ENCODE measurements at regions not wholly inside any gene's neighbourhood (a gene's known extent, or its start where the extent isn't known, plus 50 kb on each side); places are given as distances from the start of the nearest gene placed in this dataset.

DNA sequence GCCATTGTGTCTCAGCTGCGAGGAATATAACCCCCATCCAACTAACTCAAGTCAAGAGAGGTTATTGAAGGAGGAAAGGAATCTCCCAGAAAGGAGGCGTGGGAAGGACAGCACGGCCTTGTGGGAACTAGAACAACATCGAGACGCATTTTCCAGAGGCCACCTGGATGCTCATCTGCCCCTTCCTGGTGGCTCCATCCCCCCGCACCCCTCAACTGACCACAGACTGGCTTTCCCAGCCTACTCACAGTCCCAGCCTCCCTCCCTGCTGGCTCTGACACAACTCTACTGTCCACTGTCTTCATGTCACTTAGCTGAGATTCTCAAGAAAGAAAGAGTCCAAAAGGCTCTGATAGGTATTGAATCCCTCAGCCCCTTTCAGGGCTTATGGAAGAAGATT, 66.0 kb upstream of the CLMN start:
- H3K27me3 ChIP-seq, result peaks cover 7% of the 10 kb centered on the region
- TF ChIP-seq, protein P1, sequence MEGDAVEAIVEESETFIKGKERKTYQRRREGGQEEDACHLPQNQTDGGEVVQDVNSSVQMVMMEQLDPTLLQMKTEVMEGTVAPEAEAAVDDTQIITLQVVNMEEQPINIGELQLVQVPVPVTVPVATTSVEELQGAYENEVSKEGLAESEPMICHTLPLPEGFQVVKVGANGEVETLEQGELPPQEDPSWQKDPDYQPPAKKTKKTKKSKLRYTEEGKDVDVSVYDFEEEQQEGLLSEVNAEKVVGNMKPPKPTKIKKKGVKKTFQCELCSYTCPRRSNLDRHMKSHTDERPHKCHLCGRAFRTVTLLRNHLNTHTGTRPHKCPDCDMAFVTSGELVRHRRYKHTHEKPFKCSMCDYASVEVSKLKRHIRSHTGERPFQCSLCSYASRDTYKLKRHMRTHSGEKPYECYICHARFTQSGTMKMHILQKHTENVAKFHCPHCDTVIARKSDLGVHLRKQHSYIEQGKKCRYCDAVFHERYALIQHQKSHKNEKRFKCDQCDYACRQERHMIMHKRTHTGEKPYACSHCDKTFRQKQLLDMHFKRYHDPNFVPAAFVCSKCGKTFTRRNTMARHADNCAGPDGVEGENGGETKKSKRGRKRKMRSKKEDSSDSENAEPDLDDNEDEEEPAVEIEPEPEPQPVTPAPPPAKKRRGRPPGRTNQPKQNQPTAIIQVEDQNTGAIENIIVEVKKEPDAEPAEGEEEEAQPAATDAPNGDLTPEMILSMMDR (IDR thresholded peaks at IDR 0.05; ENCODE audit: low read depth, low read length), result no peak
- DNase-seq (ENCODE audit: low read depth in 1 of 2, low spot score in 1 of 2), result no peak

DNA sequence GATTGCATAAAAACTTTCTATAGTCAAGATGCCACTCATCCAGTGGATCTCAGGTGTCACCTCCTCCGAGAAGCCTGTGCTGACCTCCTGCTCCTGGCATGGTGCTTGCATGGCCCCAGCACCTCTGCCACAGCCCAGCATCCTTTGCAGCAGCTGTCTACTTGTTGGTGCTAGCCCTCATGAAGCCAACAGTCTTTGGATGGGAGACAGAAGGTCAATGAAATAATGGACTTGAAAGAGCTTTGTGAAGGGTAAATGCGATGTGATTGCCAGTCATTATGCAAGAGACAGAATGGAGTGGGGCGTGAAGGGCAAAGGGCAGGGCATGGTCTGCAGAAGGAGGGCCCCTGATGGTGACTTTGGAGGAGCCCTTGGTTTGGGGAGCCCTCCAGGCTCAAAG, 63.0 kb upstream of the CLMN start:
- Histone ChIP-seq H3K9me3 (ENCODE audit: low read depth) (no peaks in the 10 kb centered on the region), H3K4me1 (ENCODE audit: low read depth) (no peaks in the 10 kb centered on the region), H3K27me3 (peaks cover 7% of the 10 kb centered on the region), H3K27ac (no peak overlapping the region), H3K36me3 (no peaks in the 10 kb centered on the region), H3K4me3 (no peak overlapping the region)
- no peak for DNase-seq (ENCODE audit: low read depth in 1 of 2, low spot score in 1 of 2)
- TF ChIP-seq, protein P1 (IDR thresholded peaks at IDR 0.05; ENCODE audit: low read depth, low read length), result no peak

More for the DNA sequence above, 66.0 kb upstream of the CLMN start:
- Histone ChIP-seq H3K27ac (no peak overlapping the region), H3K4me3 (no peak overlapping the region), H3K4me1 (ENCODE audit: low read depth) (no peaks in the 10 kb centered on the region), H3K9me3 (ENCODE audit: low read depth) (no peaks in the 10 kb centered on the region), H3K36me3 (no peaks in the 10 kb centered on the region)

DNA sequence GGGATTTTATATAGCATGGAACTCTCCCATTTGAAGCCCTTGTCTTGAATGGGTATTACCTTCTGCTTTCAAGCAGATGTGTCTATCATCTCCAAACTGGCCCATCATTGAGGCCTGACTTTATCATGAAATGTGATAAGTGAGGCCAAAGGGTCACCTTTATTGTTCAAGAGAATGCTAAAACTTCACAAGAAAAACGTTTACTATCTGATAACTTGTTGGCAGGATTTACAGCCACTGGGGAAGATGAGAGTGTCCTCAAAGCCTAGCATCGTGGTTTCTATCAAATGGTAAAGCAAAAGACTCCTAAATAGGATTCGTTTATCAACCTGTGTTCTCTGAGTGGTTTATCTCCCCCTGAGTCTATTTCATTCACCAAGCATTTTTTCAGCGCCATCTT, 62.0 kb upstream of the CLMN start:
- Histone ChIP-seq H3K27me3 (peaks cover 7% of the 10 kb centered on the region), H3K4me1 (ENCODE audit: low read depth) (no peaks in the 10 kb centered on the region), H3K36me3 (no peaks in the 10 kb centered on the region), H3K9me3 (ENCODE audit: low read depth) (no peaks in the 10 kb centered on the region), H3K4me3 (no peak overlapping the region), H3K27ac (no peak overlapping the region)
- TF ChIP-seq, protein P1 (IDR thresholded peaks at IDR 0.05; ENCODE audit: low read depth, low read length), result no peak
- DNase-seq (ENCODE audit: low read depth in 1 of 2, low spot score in 1 of 2), result no peak

DNA sequence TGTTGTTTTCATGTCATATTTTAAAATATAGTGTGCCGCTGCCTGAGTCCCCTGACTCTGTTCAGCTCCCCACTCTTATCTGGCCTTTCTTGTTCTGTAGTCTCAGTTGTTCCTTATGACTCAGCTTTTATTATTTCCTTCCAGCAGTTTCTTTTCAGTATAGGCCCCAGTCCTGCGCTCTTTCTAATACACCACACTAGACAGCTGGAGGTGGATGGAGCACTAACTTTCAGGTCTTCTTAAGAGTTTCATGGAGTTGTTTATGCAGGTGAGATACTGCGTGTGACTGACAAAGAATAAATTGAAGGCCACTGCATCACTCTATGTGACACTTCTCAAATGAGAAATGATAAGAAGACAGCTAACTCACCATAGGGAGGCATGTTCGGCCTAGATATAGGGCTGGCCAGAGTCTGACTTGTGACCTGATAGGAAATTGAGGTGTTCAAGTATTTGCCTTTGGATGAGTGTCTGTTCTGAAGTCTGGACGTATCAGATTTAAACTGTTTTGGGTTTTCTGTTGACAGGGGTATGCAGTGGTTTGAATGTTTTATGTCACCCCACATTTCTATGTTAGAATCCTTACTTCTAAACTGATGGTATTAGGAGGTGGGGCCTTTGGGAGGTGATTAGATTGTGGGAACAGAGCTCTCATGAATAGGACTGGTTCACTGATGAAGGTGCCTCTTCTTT, 60.8 kb upstream of the CLMN start:
- H3K27me3 ChIP-seq, result peaks cover 4% of the 10 kb centered on the region
- H3K4me1 ChIP-seq (ENCODE audit: low read depth), result no peaks in the 10 kb centered on the region
- no peaks in the 10 kb centered on the region for H3K36me3 ChIP-seq
- TF ChIP-seq, protein P1 (IDR thresholded peaks at IDR 0.05; ENCODE audit: low read depth, low read length), result no peak
- no peaks in the 10 kb centered on the region for H3K9me3 ChIP-seq (ENCODE audit: low read depth)
- no peak overlapping the region for H3K4me3 ChIP-seq
- DNase-seq (ENCODE audit: low read depth in 1 of 2, low spot score in 1 of 2), result no peak
- H3K27ac ChIP-seq, result no peak overlapping the region

DNA sequence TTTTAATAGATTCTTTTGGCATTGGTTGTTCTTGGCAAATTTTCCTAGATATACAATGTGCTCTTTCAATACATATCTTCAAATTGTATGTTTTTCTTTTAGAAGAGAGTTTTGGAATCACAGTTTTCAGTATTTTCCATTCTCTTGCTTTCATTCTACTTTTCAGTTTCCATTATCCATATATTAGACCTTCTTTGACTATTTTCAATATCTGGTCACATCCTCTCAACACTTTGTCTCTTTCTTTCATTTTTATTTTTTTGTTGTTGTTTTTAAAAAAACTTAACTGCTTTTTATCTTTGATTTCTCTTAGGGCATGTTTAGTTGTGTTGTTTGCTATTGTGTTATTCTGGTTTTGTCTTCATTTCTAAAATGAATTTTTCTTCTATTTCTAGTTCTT, 59.9 kb upstream of the CLMN start:
- H3K4me1 ChIP-seq (ENCODE audit: low read depth), result no peaks in the 10 kb centered on the region
- H3K4me3 ChIP-seq, result no peak overlapping the region
- no peak overlapping the region for H3K27ac ChIP-seq
- peaks cover 8% of the 10 kb centered on the region for H3K27me3 ChIP-seq
- TF ChIP-seq, protein P1 (IDR thresholded peaks at IDR 0.05; ENCODE audit: low read depth, low read length), result no peak
- no peaks in the 10 kb centered on the region for H3K9me3 ChIP-seq (ENCODE audit: low read depth)
- no peak for DNase-seq (ENCODE audit: low read depth in 1 of 2, low spot score in 1 of 2)
- H3K36me3 ChIP-seq, result no peaks in the 10 kb centered on the region
